ENCODE measurements at regions not wholly inside any gene's neighbourhood (a gene's known extent, or its start where the extent isn't known, plus 50 kb on each side); places are given as distances from the start of the nearest gene placed in this dataset.
"Not testable (repeated sequence)": the region's sequence is repeated elsewhere in the genome, so short reads cannot be mapped to it uniquely, and the experiment has no call there.

- intact Hi-C loops (cut with micrococcal nuclease; ENCODE audit: unreplicated experiment), result no loop called here
- no peak overlapping the region for H3K4me3 ChIP-seq (ENCODE audit: low read depth, low read length)
- BruUV-seq (replicated peaks), result no TSS peak
- H3K36me3 ChIP-seq (ENCODE audit: control insufficient read depth, insufficient read depth, low read length), result no peaks in the 10 kb centered on the region
- H3K9me3 ChIP-seq, result no peaks in the 10 kb centered on the region
- no peak for DNase-seq
- Mint-ChIP-seq H3K36me3 (ENCODE audit: insufficient read depth, unreplicated experiment) (no peaks in the 10 kb centered on the region), H3K9me3 (ENCODE audit: unreplicated experiment) (peaks cover 7% of the 10 kb centered on the region), H3K4me3 (ENCODE audit: unreplicated experiment) (no peak overlapping the region), H3K4me1 (ENCODE audit: low read depth, unreplicated experiment) (no peaks in the 10 kb centered on the region), H3K27me3 (ENCODE audit: insufficient read depth, unreplicated experiment) (no peaks in the 10 kb centered on the region), H3K27ac (ENCODE audit: unreplicated experiment) (no peak overlapping the region)
- ChIA-PET CTCF (no interaction called here), POLR2A (no interaction called here)
- no peaks in the 10 kb centered on the region for H3K4me1 ChIP-seq
- no peak for TF ChIP-seq CTCF (IDR thresholded peaks at IDR 0.05; ENCODE audit: insufficient read depth in 1 of 2, low read depth in 1 of 2, low read length in 1 of 2, severe bottlenecking in 1 of 2, unreplicated experiment in 1 of 2)
- no peaks in the 10 kb centered on the region for H3K27me3 ChIP-seq (replicated peaks; ENCODE audit: control insufficient read depth, insufficient read depth, low read length)
Measured at GRCh38 chrX:122344816-122345215, 839.3 kb upstream of the GRIA3 start.

GRCh38 chrX:122363112-122363795 lies 820.8 kb upstream of the GRIA3 start:
- H3K36me3 Mint-ChIP-seq (ENCODE audit: insufficient read depth, unreplicated experiment), result no peaks in the 10 kb centered on the region
- intact Hi-C loops (cut with micrococcal nuclease; ENCODE audit: unreplicated experiment), result no loop called here
- no TSS peak for BruUV-seq (replicated peaks)

GRCh38 chrX:122375533-122375932 lies 808.5 kb upstream of the GRIA3 start:
- intact Hi-C loops (cut with micrococcal nuclease; ENCODE audit: unreplicated experiment); H3K9me3 Mint-ChIP-seq (ENCODE audit: unreplicated experiment); H3K4me1 ChIP-seq; H3K4me1 Mint-ChIP-seq (ENCODE audit: low read depth, unreplicated experiment); POLR2A ChIA-PET; H3K27me3 Mint-ChIP-seq (ENCODE audit: insufficient read depth, unreplicated experiment); H3K27ac Mint-ChIP-seq (ENCODE audit: unreplicated experiment); DNase-seq; H3K4me3 ChIP-seq (ENCODE audit: low read depth, low read length); CTCF ChIA-PET; H3K27me3 ChIP-seq (replicated peaks; ENCODE audit: control insufficient read depth, insufficient read depth, low read length); H3K36me3 Mint-ChIP-seq (ENCODE audit: insufficient read depth, unreplicated experiment); BruUV-seq (replicated peaks); H3K36me3 ChIP-seq (ENCODE audit: control insufficient read depth, insufficient read depth, low read length); H3K4me3 Mint-ChIP-seq (ENCODE audit: unreplicated experiment); H3K9me3 ChIP-seq: not testable (repeated sequence)

More at GRCh38 chrX:122363112-122363795, 820.8 kb upstream of the GRIA3 start:
- no peak for DNase-seq
- no peak overlapping the region for H3K4me3 Mint-ChIP-seq (ENCODE audit: unreplicated experiment)
- POLR2A ChIA-PET, result no interaction called here
- Histone ChIP-seq H3K27me3 (replicated peaks; ENCODE audit: control insufficient read depth, insufficient read depth, low read length) (no peaks in the 10 kb centered on the region), H3K36me3 (ENCODE audit: control insufficient read depth, insufficient read depth, low read length) (no peaks in the 10 kb centered on the region), H3K9me3 (no peaks in the 10 kb centered on the region), H3K4me3 (ENCODE audit: low read depth, low read length) (no peak overlapping the region), H3K4me1 (no peaks in the 10 kb centered on the region)
- CTCF ChIA-PET, result no interaction called here
- H3K27ac Mint-ChIP-seq (ENCODE audit: unreplicated experiment), result no peak overlapping the region
- no peak for TF ChIP-seq CTCF (IDR thresholded peaks at IDR 0.05; ENCODE audit: insufficient read depth in 1 of 2, low read depth in 1 of 2, low read length in 1 of 2, severe bottlenecking in 1 of 2, unreplicated experiment in 1 of 2)
- no peaks in the 10 kb centered on the region for H3K9me3 Mint-ChIP-seq (ENCODE audit: unreplicated experiment)
- no peaks in the 10 kb centered on the region for H3K27me3 Mint-ChIP-seq (ENCODE audit: insufficient read depth, unreplicated experiment)
- H3K4me1 Mint-ChIP-seq (ENCODE audit: low read depth, unreplicated experiment), result no peaks in the 10 kb centered on the region

GRCh38 chrX:122389005-122389404 lies 795.1 kb upstream of the GRIA3 start:
- Histone ChIP-seq H3K9me3 (no peaks in the 10 kb centered on the region), H3K27me3 (replicated peaks; ENCODE audit: control insufficient read depth, insufficient read depth, low read length) (no peaks in the 10 kb centered on the region), H3K4me3 (ENCODE audit: low read depth, low read length) (no peak overlapping the region), H3K4me1 (no peaks in the 10 kb centered on the region), H3K36me3 (ENCODE audit: control insufficient read depth, insufficient read depth, low read length) (no peaks in the 10 kb centered on the region)
- H3K4me3 Mint-ChIP-seq (ENCODE audit: unreplicated experiment), result no peak overlapping the region
- no peaks in the 10 kb centered on the region for H3K27me3 Mint-ChIP-seq (ENCODE audit: insufficient read depth, unreplicated experiment)
- H3K4me1 Mint-ChIP-seq (ENCODE audit: low read depth, unreplicated experiment), result no peaks in the 10 kb centered on the region
- no peak for TF ChIP-seq CTCF (IDR thresholded peaks at IDR 0.05; ENCODE audit: insufficient read depth in 1 of 2, low read depth in 1 of 2, low read length in 1 of 2, severe bottlenecking in 1 of 2, unreplicated experiment in 1 of 2)
- ChIA-PET CTCF (no interaction called here), POLR2A (no interaction called here)
- H3K36me3 Mint-ChIP-seq (ENCODE audit: insufficient read depth, unreplicated experiment), result no peaks in the 10 kb centered on the region
- no TSS peak for BruUV-seq (replicated peaks)
- intact Hi-C loops (cut with micrococcal nuclease; ENCODE audit: unreplicated experiment), result no loop called here
- H3K27ac Mint-ChIP-seq (ENCODE audit: unreplicated experiment), result no peak overlapping the region
- DNase-seq, result no peak
- no peaks in the 10 kb centered on the region for H3K9me3 Mint-ChIP-seq (ENCODE audit: unreplicated experiment)

All from Caco-2 (cell line).